GM12864 (cell line): ENCODE measurements at regions not wholly inside any gene's neighbourhood (a gene's known extent, or its start where the extent isn't known, plus 50 kb on each side); places are given as distances from the start of the nearest gene placed in this dataset.

ENCODE experiments used
- DNase-seq: peaks from one replicate; pipeline ENCODE4 v3.0.0-alpha.2; 2011; ENCODE audit warnings: low read depth
- H3K4me3 ChIP-seq: 2 replicates; pipeline ENCODE4 v1.5.1; 2011; ENCODE audit warnings: mild to moderate bottlenecking, low read depth, low read length, control low read depth
- CTCF ChIP-seq: IDR thresholded peaks from 2 replicates; pipeline ENCODE4 v1.5.1; 2011; ENCODE audit warnings: low read depth, mild to moderate bottlenecking, moderate library complexity, low read length, control low read depth, inconsistent platforms; ENCODE audit errors: missing control alignments

GRCh38 chr2:41710944-41711343, 336.9 kb upstream of the PKDCC start:
- no peak for TF ChIP-seq CTCF
- no peak overlapping the region for H3K4me3 ChIP-seq
- DNase-seq: no peak

GRCh38 chr2:41711736-41712135, 336.1 kb upstream of the PKDCC start:
- no peak for TF ChIP-seq CTCF
- H3K4me3 ChIP-seq: no peak overlapping the region
- no peak for DNase-seq

- no peak for DNase-seq
- no peak overlapping the region for H3K4me3 ChIP-seq
- no peak for TF ChIP-seq CTCF
Measured at GRCh38 chr2:41716497-41716896, 331.3 kb upstream of the PKDCC start.

GRCh38 chr2:41717839-41718238, 330.0 kb upstream of the PKDCC start:
- no peak overlapping the region for H3K4me3 ChIP-seq
- TF ChIP-seq CTCF: no peak
- DNase-seq: peak; percentile 29

- DNase-seq: no peak
- no peak overlapping the region for H3K4me3 ChIP-seq
- no peak for TF ChIP-seq CTCF
Measured at GRCh38 chr2:41718705-41719104, 329.1 kb upstream of the PKDCC start.

GRCh38 chr2:41719756-41720155, 328.1 kb upstream of the PKDCC start:
- no peak for TF ChIP-seq CTCF
- DNase-seq: no peak
- H3K4me3 ChIP-seq: no peak overlapping the region

- TF ChIP-seq CTCF: no peak
- no peak overlapping the region for H3K4me3 ChIP-seq
- no peak for DNase-seq
Measured at GRCh38 chr2:41720331-41721251, 327.2 kb upstream of the PKDCC start.
